GM19043 (cell line): ENCODE measurements at regions not wholly inside any gene's neighbourhood (a gene's known extent, or its start where the extent isn't known, plus 50 kb on each side); places are given as distances from the start of the nearest gene placed in this dataset.
"Not testable (repeated sequence)": the region's sequence is repeated elsewhere in the genome, so short reads cannot be mapped to it uniquely, and the experiment has no call there.

Source experiments
- ATAC-seq: cut with Tn5 transposase; IDR thresholded peaks from one replicate; pipeline ENCODE4 v1.9.1; 2021; ENCODE audit warnings: low read depth; ENCODE audit not compliant: unreplicated experiment

DNA sequence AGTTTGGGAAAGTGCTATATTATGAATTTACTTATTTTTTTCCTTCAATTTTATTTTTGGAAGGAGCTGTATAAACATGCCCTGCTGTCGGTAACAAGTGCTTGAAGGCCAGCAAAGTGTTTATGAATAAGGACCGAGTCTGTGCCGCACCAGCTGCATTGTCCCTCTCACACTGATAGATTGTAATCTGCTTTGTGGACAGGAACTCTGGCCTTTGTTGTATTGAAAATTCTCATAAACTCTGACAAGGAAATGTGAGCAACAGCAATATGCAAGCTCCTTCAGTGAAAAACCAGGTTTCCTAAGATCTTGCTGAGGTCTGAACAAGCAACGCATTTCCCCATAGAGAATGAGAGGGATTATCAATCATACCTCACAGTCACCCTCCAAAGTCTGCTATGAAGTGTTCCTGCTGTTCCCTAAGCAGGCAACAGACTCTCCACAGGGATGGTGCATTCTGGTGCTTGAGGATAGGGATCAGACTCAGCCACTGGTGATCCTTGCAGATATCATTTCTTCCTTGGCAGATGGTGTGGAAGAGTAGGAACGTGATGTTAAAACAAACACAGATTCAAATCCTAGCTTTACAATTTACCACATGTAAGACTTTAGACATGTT, 109.6 kb downstream of the KCNJ2 start:
- no peak for ATAC-seq

DNA sequence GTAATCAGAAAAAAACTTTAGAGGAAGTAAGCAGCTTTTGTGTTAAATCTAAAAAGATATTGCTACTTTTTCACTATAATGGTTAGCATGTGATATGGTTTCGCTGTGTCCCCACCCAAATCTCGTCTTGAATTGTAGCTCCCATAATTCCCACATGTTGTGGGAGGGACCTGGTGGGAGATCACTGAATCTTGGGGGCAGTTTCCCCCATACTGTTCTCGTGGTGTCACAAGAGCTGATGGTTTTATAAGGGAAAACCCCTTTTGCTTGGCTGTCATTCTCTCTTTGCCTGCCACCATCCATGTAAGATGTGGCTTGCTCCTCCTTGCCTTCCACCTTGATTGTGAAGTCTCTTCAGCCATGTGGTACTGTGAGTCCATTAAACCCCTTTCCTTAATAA, 117.1 kb downstream of the KCNJ2 start:
- ATAC-seq, result no peak

DNA sequence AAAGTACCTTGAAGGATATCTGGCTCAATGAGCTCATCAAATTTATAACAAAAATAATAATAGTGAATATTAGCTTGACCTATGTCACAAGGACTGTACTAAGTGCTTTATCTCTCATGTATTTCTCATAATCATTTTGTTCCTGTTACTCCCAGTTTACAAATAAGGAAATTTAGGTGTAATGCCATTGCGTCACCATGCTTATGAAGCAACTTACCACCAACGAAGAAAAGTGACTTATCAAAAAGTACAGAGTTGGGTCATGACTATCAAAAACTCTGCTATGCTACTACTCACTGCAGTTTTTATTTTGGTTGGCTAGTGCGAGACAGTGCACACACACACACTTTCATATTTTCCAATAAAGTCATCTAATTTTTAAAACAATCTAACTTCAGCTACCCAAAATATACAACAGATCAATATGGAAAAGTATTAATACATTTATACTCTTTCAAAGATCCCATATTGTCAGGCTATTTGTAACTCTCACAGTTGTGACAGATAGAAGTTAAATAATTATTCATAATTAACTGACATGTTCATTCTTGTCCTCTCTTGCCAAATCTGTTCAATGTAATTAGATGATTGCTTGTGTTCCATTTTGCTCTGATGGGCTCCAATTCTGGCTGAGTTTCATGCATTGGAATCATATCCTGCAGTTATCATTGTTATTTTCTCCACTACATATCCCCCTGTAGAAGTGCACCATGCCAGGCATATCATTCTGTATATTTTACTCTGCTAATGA, 119.4 kb downstream of the KCNJ2 start:
- no peak for ATAC-seq

DNA sequence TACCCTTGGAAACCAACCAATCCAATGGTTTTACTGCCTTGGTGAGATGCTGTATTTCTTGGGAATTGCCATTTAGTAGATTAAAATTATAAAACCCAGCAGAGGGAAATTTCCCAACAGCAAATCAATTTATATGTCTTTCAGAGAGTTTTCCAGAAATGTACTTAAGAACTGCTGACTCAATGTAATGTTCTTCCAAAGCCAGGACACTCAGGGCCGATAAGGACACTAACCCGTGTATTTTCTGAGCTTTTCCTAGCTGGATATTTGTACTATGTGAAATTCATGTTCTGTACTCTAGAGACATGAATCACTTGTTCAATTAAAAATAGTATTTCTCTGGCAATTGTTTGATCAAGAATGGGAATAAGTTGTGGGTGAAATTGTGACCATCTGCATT, 121.4 kb downstream of the KCNJ2 start:
- ATAC-seq, result no peak

DNA sequence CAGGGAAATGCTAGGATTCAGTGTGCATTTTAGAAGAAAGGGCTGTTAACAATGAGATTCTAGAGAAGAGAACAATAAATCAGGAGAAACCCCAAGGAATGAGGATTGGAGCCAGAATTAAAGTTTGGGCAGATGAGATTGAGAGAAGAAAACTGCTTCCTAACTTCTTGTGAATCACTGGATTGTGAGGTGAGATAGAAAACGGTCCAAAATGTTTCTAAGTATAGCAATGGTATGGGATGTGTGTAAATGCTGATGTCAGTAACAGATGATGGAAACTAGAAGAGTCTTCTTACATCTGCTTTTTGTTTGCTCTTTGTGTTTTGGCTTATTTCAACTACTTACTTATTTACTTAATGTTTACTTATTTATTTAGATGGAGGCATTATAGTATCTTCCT, 123.0 kb downstream of the KCNJ2 start:
- ATAC-seq, result no peak

DNA sequence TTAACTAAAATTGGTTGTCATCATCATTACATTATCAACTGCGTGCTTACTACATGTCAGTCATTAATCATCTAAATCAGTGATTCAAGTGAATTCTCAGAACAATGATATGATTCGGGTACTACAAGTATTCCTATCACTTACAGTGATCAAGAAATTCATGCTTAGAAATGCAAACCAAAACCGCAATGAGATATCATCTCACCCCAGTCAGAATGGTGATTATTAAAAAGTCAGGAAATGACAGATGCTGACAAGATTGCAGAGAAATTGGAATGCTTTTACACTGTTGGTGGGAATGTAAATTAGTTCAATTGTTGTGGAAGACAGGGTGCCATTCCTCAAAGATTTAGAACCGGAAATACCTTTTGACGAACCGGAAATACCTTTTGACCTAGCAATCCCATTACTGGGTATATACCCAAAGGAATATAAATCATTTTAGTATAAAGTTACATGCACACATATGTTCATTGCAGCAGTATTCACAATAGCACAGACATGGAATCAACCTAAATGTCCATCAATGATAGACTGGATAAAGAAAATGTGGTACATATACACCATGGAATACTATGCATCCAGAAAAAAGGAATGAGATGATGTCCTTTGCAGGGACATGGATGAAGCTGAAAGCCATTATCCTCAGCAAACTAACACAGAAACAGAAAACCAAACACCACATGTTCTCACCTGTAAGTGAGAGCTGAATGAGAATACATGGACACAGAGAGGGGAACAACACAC, 124.4 kb downstream of the KCNJ2 start:
- not testable (repeated sequence) for ATAC-seq

DNA sequence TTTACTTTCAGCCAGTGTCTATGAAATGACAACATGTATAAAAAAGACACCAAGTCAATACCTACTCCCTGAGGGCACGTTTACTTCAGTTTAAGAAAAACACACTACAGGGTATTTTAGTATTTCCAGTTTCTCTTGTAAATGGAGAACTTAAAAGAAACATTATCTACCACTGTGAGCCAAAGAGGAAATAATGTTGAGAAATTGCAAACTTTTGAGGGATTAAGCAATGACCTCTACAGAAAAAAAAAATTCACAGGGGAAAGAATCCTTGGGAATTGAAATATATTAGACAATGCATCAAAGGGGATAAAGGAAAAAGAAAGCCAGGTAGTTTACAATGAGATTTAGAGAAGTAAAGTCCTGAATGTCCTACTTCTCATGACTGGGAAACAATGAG, 126.0 kb downstream of the KCNJ2 start:
- ATAC-seq, result no peak

DNA sequence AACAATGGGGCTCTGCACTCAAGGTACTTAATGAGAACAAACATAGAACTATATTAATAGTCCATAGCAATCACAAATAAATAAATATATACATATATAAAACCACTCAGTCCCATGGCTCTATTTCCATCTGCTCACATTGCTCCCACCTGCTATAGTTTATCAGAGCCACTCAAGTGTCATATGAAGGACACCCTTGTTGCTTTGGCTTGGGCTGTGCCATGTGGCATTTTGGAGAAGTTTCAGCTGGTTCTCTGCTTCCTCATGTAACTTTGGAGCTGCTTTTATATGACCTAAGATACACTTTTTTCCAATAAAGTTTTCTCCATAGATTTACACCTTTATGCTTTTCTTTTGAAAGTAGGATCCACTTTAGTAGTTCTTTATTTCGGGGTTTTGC, 126.4 kb downstream of the KCNJ2 start:
- no peak for ATAC-seq

DNA sequence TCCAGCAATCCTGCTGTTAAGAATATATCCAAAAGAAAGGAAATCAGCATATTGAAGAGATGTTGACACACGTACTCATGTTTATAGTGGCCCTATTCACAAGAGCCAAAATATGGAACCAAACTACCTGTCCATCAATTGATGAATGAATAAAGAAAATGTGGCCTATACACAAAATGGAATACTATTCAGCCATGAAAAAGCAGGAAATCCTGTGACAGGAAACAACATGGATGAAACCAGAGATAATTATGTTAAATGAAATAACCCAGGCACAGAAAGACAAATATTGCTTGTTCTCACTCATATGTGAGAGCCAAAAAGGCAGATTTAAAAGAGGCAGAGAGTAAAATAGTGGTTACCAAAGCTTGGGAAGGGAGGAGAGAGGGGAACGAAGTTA, 127.1 kb downstream of the KCNJ2 start:
- no peak for ATAC-seq

DNA sequence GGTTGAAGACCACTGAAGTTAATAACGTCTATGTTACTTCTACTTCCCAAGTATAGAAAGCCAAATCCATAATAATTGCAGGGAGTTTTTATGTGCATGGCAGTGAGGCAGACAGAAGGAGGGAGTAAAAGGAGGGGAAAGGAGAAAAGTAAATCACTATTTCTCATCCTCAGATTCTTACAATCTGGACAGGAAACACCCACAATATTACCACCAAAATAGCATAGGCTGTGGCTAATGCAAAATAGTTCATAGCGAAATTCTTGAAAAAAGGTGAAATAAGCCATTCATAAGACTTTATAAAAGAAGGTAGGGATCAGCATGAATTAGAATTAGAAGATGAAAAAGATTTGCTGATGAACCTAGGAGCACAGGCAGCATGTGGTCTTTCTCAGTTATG, 128.1 kb downstream of the KCNJ2 start:
- ATAC-seq, result no peak

DNA sequence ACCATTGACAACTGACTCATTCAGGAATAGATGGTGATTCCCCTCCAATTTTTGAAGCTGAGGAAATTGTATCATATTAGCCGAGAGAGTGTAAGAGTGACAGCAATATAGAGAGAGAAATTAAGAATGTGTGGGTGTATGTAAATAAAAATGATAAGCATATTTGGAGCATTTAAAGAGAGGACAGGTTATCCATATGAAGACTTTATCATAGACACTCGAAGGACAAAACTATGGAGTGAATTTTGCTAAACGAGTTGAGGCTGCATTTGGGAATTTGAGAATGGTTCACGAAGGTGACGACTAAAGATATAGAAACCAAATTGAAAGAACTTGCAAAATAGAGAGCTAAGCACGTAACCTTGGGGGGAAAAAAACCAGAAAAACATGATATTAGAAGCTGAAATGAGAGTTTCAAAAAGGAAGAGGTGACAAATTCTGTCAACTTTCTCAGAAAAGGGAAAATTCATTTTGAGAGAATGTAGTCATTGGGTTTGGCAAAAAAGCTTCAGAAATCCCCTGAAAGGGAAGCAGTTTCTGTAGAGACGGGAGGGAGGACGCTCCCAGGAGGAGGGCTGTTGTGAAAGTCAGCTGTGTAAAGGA, 129.7 kb downstream of the KCNJ2 start:
- no peak for ATAC-seq

DNA sequence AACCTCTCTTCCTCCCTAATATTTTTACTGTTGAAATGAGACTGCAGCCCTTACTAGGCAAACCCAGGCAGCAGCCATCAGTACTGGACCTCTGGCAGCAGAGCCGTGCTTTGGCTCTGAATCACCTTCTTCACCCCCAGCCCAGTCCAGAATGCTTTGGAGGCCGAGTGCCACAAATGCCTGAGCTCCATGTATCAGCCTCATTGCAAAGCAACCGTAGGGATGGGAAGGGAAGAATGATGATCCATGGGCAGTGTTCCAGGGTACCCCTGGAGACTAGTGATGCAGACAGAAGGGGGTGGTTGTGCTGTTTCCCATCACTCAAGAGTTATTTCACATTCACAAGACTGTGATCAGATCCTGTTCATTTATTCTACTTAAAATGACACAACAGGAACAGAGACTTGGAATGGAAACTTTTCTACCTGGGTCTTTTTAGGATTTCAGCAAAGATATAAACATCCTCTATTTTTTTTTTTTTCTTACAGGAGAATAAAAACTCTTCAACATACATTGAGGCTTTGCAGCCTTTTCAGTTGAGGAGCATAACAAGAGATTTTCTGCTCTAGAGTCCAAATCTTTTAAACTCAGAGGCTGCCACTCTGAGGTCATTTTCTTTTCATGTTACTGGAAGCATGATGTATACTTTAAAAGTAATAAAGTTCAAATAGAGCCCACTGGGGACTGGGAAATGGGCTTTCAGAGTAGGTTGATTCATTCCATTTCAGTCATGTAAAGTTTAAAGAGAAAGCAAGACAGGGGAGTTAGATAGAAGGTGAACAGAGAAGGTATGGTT, 138.3 kb downstream of the KCNJ2 start:
- ATAC-seq, result no peak

DNA sequence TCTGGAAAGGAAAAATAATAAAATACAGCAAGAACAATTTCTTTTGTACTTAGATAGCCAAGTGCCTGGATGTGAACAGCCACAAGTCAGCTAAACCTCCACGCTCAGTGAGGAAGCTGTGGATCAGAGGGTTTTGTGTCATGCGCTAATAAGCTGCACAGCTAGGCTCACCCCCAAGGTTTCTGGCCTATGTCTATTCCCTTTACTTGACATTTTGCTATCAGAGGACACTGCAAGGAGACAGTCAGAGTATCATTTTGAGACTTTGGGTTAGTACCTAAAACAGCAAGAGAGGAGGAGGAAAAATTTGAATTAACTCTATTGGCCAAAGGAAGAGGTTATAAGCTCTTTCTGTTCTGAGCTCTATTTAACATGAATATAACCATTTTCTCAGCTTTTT, 139.3 kb downstream of the KCNJ2 start:
- no peak for ATAC-seq

DNA sequence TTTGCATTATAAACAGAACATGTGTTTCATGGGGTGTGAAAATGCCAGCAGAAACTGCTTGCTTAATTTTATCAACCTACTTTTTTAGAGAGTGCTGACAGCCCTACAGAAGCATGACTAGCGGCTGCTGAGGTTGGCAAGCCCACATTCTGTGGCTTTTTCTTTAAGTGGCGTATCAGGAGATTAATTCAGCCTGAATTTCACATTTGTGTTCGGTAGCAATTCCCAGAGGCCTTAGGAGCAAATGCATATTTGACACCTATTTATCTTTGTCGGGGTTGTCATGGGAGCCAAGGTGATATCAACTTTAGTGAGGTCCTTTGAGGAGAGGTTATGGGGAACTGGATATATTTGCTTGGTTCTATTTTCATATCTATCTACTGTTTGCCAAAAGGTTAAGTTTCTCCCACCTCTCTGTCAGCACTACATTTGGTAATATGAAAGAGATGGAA, 140.9 kb downstream of the KCNJ2 start:
- no peak for ATAC-seq

DNA sequence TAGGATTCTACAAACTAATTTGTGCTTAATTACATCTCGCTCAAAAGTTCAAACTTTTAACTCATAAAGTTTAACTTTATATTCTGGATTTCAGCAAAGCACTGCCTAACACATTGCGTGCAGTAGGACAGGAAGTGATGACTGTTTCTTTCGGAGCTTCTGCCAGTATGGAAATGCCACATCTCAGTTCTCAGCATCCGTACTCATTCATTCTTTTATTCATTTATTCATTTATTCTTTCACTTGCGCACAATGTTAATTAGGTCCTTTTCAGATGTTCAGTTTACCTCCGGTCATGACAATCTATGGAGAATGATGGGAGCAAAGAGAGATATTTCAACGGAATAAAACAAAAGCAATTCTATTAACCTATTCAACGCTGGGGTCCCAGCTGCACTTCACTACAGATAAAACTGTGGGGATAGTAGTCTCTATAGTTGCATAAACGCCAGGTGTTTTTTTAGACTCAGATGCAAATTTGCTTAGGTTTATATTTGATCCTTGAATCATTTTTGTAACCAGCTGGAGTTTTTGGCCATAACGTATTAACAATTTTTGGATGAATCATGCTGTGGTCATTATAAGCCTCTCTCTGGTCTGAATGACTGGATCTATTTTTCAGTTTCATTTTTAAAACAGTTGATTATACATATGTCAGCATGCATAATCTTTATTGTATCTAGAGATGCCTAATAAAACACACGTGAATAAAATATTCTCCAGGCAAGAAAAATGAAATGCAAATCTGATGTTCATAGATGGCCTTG, 143.9 kb downstream of the KCNJ2 start:
- no peak for ATAC-seq

DNA sequence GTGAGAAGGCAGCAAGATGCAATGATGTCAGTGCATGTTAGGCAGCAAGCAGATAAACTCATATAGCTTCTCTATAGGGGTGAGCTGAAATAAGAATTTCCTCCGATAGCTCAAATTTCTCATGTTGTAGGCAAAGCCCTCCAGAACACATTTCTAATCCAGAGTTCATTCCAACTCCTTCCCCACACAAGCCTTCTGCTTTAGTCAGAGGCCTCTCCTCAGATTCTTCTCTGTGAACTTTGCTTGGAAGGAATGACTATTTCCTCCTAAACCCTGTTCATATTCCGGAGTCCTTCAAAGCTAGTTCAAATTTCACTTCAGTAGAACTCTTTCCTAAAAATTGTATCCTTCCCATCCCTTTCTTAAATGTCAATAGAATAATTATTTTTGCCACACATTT, 144.8 kb downstream of the KCNJ2 start:
- ATAC-seq, result no peak

DNA sequence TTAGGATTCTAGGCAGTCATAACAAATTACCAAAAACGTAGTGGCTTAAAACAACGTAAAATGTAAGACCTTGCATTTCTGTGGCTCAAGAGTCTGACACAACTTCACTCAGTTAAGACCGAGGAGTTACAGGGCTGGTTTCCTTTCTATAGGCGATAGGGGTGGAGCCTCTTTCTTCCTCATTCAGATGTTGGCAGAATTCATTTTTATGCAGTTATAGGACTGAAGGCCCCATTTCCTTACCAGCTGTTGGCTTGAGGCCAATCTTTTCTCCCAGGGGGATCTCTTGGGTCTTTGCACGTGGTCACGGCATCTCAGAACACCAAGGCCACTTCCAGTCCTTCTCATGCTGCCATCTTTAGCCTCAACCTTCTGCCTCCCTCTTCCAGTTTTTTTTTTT, 145.2 kb downstream of the KCNJ2 start:
- ATAC-seq, result no peak

DNA sequence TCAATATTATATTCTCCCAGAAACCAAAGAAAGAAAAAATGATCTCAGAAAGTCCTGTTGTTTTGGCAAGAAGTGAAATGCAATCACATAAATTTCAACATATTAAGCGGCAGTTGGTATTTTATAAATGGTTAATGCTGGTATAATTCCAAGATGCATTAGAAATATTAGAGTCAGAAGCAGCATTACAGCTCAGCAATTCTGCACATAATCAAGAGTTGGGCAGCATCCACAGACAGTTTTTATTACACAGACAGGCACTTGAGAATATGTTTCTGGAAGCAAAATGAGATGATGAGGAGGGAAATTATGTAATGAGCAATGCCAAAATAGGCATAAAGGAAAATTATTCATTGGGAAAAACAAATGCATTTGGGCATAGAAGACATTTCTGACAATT, 148.1 kb downstream of the KCNJ2 start:
- no peak for ATAC-seq

DNA sequence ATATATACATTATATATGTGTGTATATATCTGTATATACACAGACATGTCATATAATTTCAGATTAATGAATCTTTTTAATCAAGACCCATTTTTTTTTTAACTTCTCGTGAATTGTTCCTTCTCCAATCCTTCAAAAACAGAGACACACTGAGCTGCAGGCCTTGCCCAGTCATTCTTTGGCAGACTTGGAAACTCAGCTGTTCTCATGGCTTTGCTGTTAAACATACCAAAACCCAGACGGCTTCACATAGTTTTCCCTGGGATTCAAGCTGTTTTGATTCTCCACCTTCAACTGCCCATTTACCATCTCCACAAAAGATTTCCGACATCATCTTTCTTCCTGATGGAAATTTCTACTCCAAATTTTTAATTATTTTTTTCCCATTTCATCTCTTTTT, 148.7 kb downstream of the KCNJ2 start:
- ATAC-seq, result no peak

DNA sequence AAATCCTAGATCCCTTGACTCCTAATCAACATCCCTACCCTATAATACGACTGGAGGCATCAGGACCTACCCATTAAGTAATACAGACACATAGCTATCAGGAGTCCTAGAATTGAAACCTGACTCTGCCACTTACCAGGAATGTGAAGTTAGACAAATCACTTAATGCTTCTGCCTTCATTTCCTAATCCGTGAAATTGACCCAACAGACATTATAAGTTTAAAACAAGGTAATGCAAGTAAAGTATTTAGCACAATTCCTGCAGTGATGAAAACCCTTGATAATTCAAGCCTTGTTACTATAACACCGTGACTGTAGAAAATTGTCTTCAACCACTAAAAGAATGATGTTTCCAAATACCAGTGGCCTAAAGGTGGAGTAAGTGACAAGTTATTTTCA, 150.2 kb downstream of the KCNJ2 start:
- ATAC-seq, result no peak
